ENCODE measurements at regions not wholly inside any gene's neighbourhood (a gene's known extent, or its start where the extent isn't known, plus 50 kb on each side); places are given as distances from the start of the nearest gene placed in this dataset.

GRCh38 chr2:184532551-184532950 is 65.8 kb upstream of the ZNF804A start:
- Histone ChIP-seq H3K4me1 (no peaks in the 10 kb centered on the region), H3K9me3 (peaks cover 0 to 37% (median 32%) of the 10 kb centered on the region in 4 donors), H3K4me3 (no peak overlapping the region), H3K27me3 (no peaks in the 10 kb centered on the region), H3K27ac (no peak overlapping the region), H3K36me3 (no peaks in the 10 kb centered on the region)
- intact Hi-C loops (cut with DNase I; ENCODE audit: low total_unique reads) = no loop called here
- TF ChIP-seq POLR2A (IDR thresholded peaks at IDR 0.05) = no peak
- TF ChIP-seq CTCF (IDR thresholded peaks at IDR 0.05) = no peak
- no peak for TF ChIP-seq EP300 (IDR thresholded peaks at IDR 0.05)
- TF ChIP-seq POLR2AphosphoS5 (IDR thresholded peaks at IDR 0.05) = no peak
- DNase-seq = peak in 1 of 2 donors; percentile 5

GRCh38 chr2:184534986-184535385 is 63.3 kb upstream of the ZNF804A start:
- intact Hi-C loops (cut with DNase I; ENCODE audit: low total_unique reads) = no loop called here
- Histone ChIP-seq H3K4me1 (no peaks in the 10 kb centered on the region), H3K27ac (no peak overlapping the region), H3K27me3 (no peaks in the 10 kb centered on the region), H3K4me3 (no peak overlapping the region), H3K36me3 (no peaks in the 10 kb centered on the region), H3K9me3 (peaks cover 0 to 12% (median 8%) of the 10 kb centered on the region in 4 donors)
- DNase-seq = no peak
- 68 to 80% (median 78%) methylated on average over 3 of the region's 3 CpGs for whole genome bisulfite sequencing, 5 donors
- TF ChIP-seq EP300 (IDR thresholded peaks at IDR 0.05) (no peak), CTCF (IDR thresholded peaks at IDR 0.05) (no peak)

- Histone ChIP-seq H3K27ac (no peak overlapping the region), H3K27me3 (no peaks in the 10 kb centered on the region), H3K4me1 (no peaks in the 10 kb centered on the region), H3K36me3 (no peaks in the 10 kb centered on the region), H3K4me3 (no peak overlapping the region), H3K9me3 (no peaks in the 10 kb centered on the region)
- TF ChIP-seq EP300 (IDR thresholded peaks at IDR 0.05) = no peak
- no peak for TF ChIP-seq POLR2AphosphoS5 (IDR thresholded peaks at IDR 0.05)
- TF ChIP-seq POLR2A (IDR thresholded peaks at IDR 0.05) = no peak
- TF ChIP-seq CTCF (IDR thresholded peaks at IDR 0.05) = no peak
- intact Hi-C loops (cut with DNase I; ENCODE audit: low total_unique reads) = no loop called here
- DNase-seq = no peak
Measured at GRCh38 chr2:184540246-184540789, 58.0 kb upstream of the ZNF804A start.

- intact Hi-C loops (cut with DNase I; ENCODE audit: low total_unique reads) = no loop called here
- Histone ChIP-seq H3K4me1 (no peaks in the 10 kb centered on the region), H3K36me3 (no peaks in the 10 kb centered on the region), H3K27me3 (no peaks in the 10 kb centered on the region), H3K9me3 (no peaks in the 10 kb centered on the region), H3K27ac (no peak overlapping the region), H3K4me3 (no peak overlapping the region)
- TF ChIP-seq POLR2A (IDR thresholded peaks at IDR 0.05) (no peak), POLR2AphosphoS5 (IDR thresholded peaks at IDR 0.05) (no peak), EP300 (IDR thresholded peaks at IDR 0.05) (no peak), CTCF (IDR thresholded peaks at IDR 0.05) (no peak)
- 69 to 84% (median 74%) methylated on average over 2 of the region's 2 CpGs for WGBS, 5 donors
- DNase-seq = no peak
Measured at GRCh38 chr2:184541591-184541990, 56.7 kb upstream of the ZNF804A start.
